SU-DHL-6 (cell line): ENCODE measurements at regions not wholly inside any gene's neighbourhood (a gene's known extent, or its start where the extent isn't known, plus 50 kb on each side); places are given as distances from the start of the nearest gene placed in this dataset.

Experiments used
- H2AFZ ChIP-seq: fragments of 200-600 bp; sonication (generic); 2 replicates; pipeline ENCODE4 v1.6.1; 2014; ENCODE audit warnings: low read depth, mild to moderate bottlenecking, moderate library complexity, mixed read lengths, antibody characterized with exemption, low read length; ENCODE audit not compliant: severe bottlenecking
- H3F3A ChIP-seq: fragments of 200-600 bp; shearing (Covaris generic); 2 replicates; pipeline ENCODE4 v1.6.0; 2016; ENCODE audit warnings: antibody characterized with exemption, mild to moderate bottlenecking; ENCODE audit not compliant: insufficient read depth
- H3K27ac ChIP-seq: fragments of 200-600 bp; sonication (generic); 2 replicates; pipeline ENCODE4 v1.5.1; 2016; ENCODE audit warnings: low read depth, mild to moderate bottlenecking, low read length, moderate library complexity, mixed read lengths
- H3K27me3 ChIP-seq: fragments of 200-600 bp; sonication (generic), shearing (Covaris generic); 2 replicates; pipeline ENCODE4 v1.6.0; 2014; ENCODE audit warnings: mild to moderate bottlenecking, low read length
- H3K36me3 ChIP-seq: fragments of 200-600 bp; sonication (generic); 2 replicates; pipeline ENCODE4 v1.6.1; 2014; ENCODE audit warnings: mild to moderate bottlenecking, low read length, mixed read lengths
- H3K4me2 ChIP-seq: fragments of 300-600, 200-600 bp; shearing (Covaris generic), sonication (generic); 2 replicates; pipeline ENCODE4 v1.6.0; 2014; ENCODE audit warnings: low read length, low read depth, mild to moderate bottlenecking; ENCODE audit not compliant: poor library complexity, severe bottlenecking
- H3K4me3 ChIP-seq: fragments of 200-600 bp; sonication (generic); 2 replicates; pipeline ENCODE4 v1.5.1; 2014; ENCODE audit warnings: antibody characterized with exemption, low read length, mild to moderate bottlenecking, mixed read lengths; ENCODE audit not compliant: insufficient read depth, poor library complexity, severe bottlenecking
- H3K79me2 ChIP-seq: fragments of 200-600 bp; sonication (generic); 2 replicates; pipeline ENCODE4 v1.6.1; 2014; ENCODE audit warnings: mild to moderate bottlenecking, low read length, moderate library complexity; ENCODE audit not compliant: insufficient read depth
- H3K9ac ChIP-seq: fragments of 200-600 bp; sonication (generic); 2 replicates; pipeline ENCODE4 v1.7.0; 2014; ENCODE audit warnings: mild to moderate bottlenecking, low read length
- H3K9me2 ChIP-seq: fragments of 200-600 bp; sonication (generic); replicated peaks from 2 replicates; pipeline ENCODE4 v1.6.1; 2014; ENCODE audit warnings: low read length; ENCODE audit not compliant: insufficient read depth
- H3K9me3 ChIP-seq: fragments of 200-600 bp; sonication (generic); 2 replicates; pipeline ENCODE4 v1.6.1; 2014; ENCODE audit warnings: low read length, mixed read lengths; ENCODE audit not compliant: insufficient read depth
- H4K20me1 ChIP-seq: fragments of 200-600 bp; sonication (generic); 2 replicates; pipeline ENCODE4 v1.6.1; 2014; ENCODE audit warnings: low read depth, mild to moderate bottlenecking, antibody characterized with exemption, low read length, moderate library complexity, mixed read lengths
- EZH2phosphoT487 ChIP-seq: fragments of 200-600 bp; sonication (generic), shearing (Covaris generic); conservative IDR thresholded peaks from 2 replicates; pipeline ENCODE4 v1.6.1; 2018; ENCODE audit warnings: mild to moderate bottlenecking, antibody characterized with exemption, low read length, moderate library complexity, mixed read lengths
- TF ChIP-seq, protein P1 (sequence below): fragments of 200-600 bp; sonication (generic); IDR thresholded peaks from one replicate; pipeline ENCODE4 v1.5.1; 2017; ENCODE audit warnings: antibody characterized with exemption, mild to moderate bottlenecking, low read length, moderate library complexity; ENCODE audit not compliant: insufficient read depth, poor library complexity, severe bottlenecking

DNA sequence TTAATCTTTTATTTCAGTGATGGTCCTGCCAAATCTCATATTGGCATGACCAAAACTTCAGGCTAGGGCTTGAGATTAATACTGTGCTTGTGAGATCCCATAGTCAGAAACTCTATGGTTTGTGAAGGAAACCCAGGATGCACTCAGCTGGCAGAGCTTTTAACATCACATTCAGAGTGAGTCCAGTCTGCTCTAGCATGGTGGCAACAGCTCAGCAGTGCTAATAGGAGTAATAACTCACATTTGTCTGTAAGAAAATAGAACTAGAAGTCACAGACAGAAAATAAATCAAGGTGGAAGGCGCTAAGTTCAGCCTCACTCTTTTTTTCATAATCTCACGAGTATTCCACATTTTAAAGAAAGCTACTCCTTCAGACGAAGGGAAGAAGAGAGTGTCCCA is 549.3 kb upstream of the TENM4 start:
- H3K4me2 ChIP-seq, result no peak overlapping the region
- H3K27ac ChIP-seq, result no peak overlapping the region
- H2AFZ ChIP-seq, result no peak overlapping the region
- H3K79me2 ChIP-seq, result no peaks in the 10 kb centered on the region
- no peak overlapping the region for H3K4me3 ChIP-seq
- H3K9me3 ChIP-seq, result no peaks in the 10 kb centered on the region
- no peak overlapping the region for H3K9ac ChIP-seq
- H3K9me2 ChIP-seq, result no peaks in the 10 kb centered on the region
- no peak for TF ChIP-seq EZH2phosphoT487
- TF ChIP-seq, protein P1, sequence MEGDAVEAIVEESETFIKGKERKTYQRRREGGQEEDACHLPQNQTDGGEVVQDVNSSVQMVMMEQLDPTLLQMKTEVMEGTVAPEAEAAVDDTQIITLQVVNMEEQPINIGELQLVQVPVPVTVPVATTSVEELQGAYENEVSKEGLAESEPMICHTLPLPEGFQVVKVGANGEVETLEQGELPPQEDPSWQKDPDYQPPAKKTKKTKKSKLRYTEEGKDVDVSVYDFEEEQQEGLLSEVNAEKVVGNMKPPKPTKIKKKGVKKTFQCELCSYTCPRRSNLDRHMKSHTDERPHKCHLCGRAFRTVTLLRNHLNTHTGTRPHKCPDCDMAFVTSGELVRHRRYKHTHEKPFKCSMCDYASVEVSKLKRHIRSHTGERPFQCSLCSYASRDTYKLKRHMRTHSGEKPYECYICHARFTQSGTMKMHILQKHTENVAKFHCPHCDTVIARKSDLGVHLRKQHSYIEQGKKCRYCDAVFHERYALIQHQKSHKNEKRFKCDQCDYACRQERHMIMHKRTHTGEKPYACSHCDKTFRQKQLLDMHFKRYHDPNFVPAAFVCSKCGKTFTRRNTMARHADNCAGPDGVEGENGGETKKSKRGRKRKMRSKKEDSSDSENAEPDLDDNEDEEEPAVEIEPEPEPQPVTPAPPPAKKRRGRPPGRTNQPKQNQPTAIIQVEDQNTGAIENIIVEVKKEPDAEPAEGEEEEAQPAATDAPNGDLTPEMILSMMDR, result no peak
- no peaks in the 10 kb centered on the region for H4K20me1 ChIP-seq
- H3K27me3 ChIP-seq, result no peaks in the 10 kb centered on the region
- H3F3A ChIP-seq, result no peaks in the 10 kb centered on the region
- H3K36me3 ChIP-seq, result no peaks in the 10 kb centered on the region

DNA sequence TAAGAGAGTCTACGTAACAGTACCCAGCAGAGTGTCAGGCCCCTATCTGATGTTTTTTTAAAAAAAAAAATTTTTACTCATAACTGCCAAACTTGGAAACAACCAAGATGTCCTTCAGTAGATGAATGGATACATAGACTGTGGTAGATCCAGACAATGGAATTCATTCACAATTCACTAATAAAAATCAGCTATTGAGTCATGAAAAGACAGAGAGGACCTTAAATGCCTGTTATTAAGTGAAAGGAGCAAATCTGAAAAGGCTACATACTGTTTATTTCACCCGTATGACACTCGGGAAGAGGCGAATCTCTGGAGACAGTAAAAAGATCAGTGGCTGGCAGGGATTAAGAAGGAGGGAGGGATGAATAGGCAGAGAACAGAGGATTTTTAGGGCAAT is 541.4 kb upstream of the TENM4 start:
- H3K27me3 ChIP-seq, result no peaks in the 10 kb centered on the region
- H3K9me2 ChIP-seq, result no peaks in the 10 kb centered on the region
- H3K36me3 ChIP-seq, result no peaks in the 10 kb centered on the region
- H3K27ac ChIP-seq, result no peak overlapping the region
- H3K4me2 ChIP-seq, result no peak overlapping the region
- TF ChIP-seq, protein P1, result no peak
- no peak for TF ChIP-seq EZH2phosphoT487
- no peaks in the 10 kb centered on the region for H4K20me1 ChIP-seq
- H3F3A ChIP-seq, result no peaks in the 10 kb centered on the region
- no peak overlapping the region for H3K4me3 ChIP-seq
- H2AFZ ChIP-seq, result no peak overlapping the region
- no peaks in the 10 kb centered on the region for H3K79me2 ChIP-seq
- no peak overlapping the region for H3K9ac ChIP-seq
- H3K9me3 ChIP-seq, result no peaks in the 10 kb centered on the region

DNA sequence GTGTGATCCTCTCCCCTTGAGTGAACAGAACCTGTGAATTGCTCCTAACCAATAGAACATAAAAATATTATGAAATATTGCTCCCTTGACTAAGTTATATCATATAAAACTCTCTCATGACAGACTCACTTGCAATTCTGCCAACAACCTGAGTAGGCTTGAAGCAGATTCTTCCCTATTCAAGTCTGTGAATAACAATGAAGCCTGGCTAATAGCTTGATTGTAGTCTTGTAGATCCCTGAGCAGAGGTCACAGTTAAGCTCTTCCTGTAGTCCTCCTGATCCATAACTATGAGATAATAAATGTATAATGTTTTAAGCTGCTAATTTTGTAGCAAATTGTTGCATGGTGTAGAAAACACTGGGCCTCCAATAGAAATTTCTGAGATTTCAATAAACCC is 540.1 kb upstream of the TENM4 start:
- no peak overlapping the region for H2AFZ ChIP-seq
- H3K36me3 ChIP-seq, result no peaks in the 10 kb centered on the region
- H3K4me2 ChIP-seq, result no peak overlapping the region
- H3K79me2 ChIP-seq, result no peaks in the 10 kb centered on the region
- no peak overlapping the region for H3K9ac ChIP-seq
- H3K9me3 ChIP-seq, result no peaks in the 10 kb centered on the region
- no peaks in the 10 kb centered on the region for H3F3A ChIP-seq
- H3K27me3 ChIP-seq, result no peaks in the 10 kb centered on the region
- H4K20me1 ChIP-seq, result no peaks in the 10 kb centered on the region
- no peak overlapping the region for H3K4me3 ChIP-seq
- TF ChIP-seq, protein P1, result no peak
- H3K27ac ChIP-seq, result no peak overlapping the region
- H3K9me2 ChIP-seq, result no peaks in the 10 kb centered on the region
